SU-DHL-6 (cell line): ENCODE measurements at regions not wholly inside any gene's neighbourhood (a gene's known extent, or its start where the extent isn't known, plus 50 kb on each side); places are given as distances from the start of the nearest gene placed in this dataset.

Experiments
- H2AFZ ChIP-seq: fragments of 200-600 bp; sonication (generic); 2 replicates; pipeline ENCODE4 v1.6.1; 2014; ENCODE audit warnings: low read depth, mild to moderate bottlenecking, moderate library complexity, mixed read lengths, antibody characterized with exemption, low read length; ENCODE audit not compliant: severe bottlenecking
- H3F3A ChIP-seq: fragments of 200-600 bp; shearing (Covaris generic); 2 replicates; pipeline ENCODE4 v1.6.0; 2016; ENCODE audit warnings: antibody characterized with exemption, mild to moderate bottlenecking; ENCODE audit not compliant: insufficient read depth
- H3K27ac ChIP-seq: fragments of 200-600 bp; sonication (generic); 2 replicates; pipeline ENCODE4 v1.5.1; 2016; ENCODE audit warnings: low read depth, mild to moderate bottlenecking, low read length, moderate library complexity, mixed read lengths
- H3K27me3 ChIP-seq: fragments of 200-600 bp; sonication (generic), shearing (Covaris generic); 2 replicates; pipeline ENCODE4 v1.6.0; 2014; ENCODE audit warnings: mild to moderate bottlenecking, low read length
- H3K36me3 ChIP-seq: fragments of 200-600 bp; sonication (generic); 2 replicates; pipeline ENCODE4 v1.6.1; 2014; ENCODE audit warnings: mild to moderate bottlenecking, low read length, mixed read lengths
- H3K4me2 ChIP-seq: fragments of 300-600, 200-600 bp; shearing (Covaris generic), sonication (generic); 2 replicates; pipeline ENCODE4 v1.6.0; 2014; ENCODE audit warnings: low read length, low read depth, mild to moderate bottlenecking; ENCODE audit not compliant: poor library complexity, severe bottlenecking
- H3K4me3 ChIP-seq: fragments of 200-600 bp; sonication (generic); 2 replicates; pipeline ENCODE4 v1.5.1; 2014; ENCODE audit warnings: antibody characterized with exemption, low read length, mild to moderate bottlenecking, mixed read lengths; ENCODE audit not compliant: insufficient read depth, poor library complexity, severe bottlenecking
- H3K79me2 ChIP-seq: fragments of 200-600 bp; sonication (generic); 2 replicates; pipeline ENCODE4 v1.6.1; 2014; ENCODE audit warnings: mild to moderate bottlenecking, low read length, moderate library complexity; ENCODE audit not compliant: insufficient read depth
- H3K9ac ChIP-seq: fragments of 200-600 bp; sonication (generic); 2 replicates; pipeline ENCODE4 v1.7.0; 2014; ENCODE audit warnings: mild to moderate bottlenecking, low read length
- H3K9me2 ChIP-seq: fragments of 200-600 bp; sonication (generic); replicated peaks from 2 replicates; pipeline ENCODE4 v1.6.1; 2014; ENCODE audit warnings: low read length; ENCODE audit not compliant: insufficient read depth
- H3K9me3 ChIP-seq: fragments of 200-600 bp; sonication (generic); 2 replicates; pipeline ENCODE4 v1.6.1; 2014; ENCODE audit warnings: low read length, mixed read lengths; ENCODE audit not compliant: insufficient read depth
- H4K20me1 ChIP-seq: fragments of 200-600 bp; sonication (generic); 2 replicates; pipeline ENCODE4 v1.6.1; 2014; ENCODE audit warnings: low read depth, mild to moderate bottlenecking, antibody characterized with exemption, low read length, moderate library complexity, mixed read lengths
- CTCF ChIP-seq: fragments of 200-600 bp; sonication (generic); IDR thresholded peaks from one replicate; pipeline ENCODE4 v1.5.1; 2017; ENCODE audit warnings: antibody characterized with exemption, mild to moderate bottlenecking, low read length, moderate library complexity; ENCODE audit not compliant: insufficient read depth, poor library complexity, severe bottlenecking
- EZH2phosphoT487 ChIP-seq: fragments of 200-600 bp; sonication (generic), shearing (Covaris generic); conservative IDR thresholded peaks from 2 replicates; pipeline ENCODE4 v1.6.1; 2018; ENCODE audit warnings: mild to moderate bottlenecking, antibody characterized with exemption, low read length, moderate library complexity, mixed read lengths

DNA sequence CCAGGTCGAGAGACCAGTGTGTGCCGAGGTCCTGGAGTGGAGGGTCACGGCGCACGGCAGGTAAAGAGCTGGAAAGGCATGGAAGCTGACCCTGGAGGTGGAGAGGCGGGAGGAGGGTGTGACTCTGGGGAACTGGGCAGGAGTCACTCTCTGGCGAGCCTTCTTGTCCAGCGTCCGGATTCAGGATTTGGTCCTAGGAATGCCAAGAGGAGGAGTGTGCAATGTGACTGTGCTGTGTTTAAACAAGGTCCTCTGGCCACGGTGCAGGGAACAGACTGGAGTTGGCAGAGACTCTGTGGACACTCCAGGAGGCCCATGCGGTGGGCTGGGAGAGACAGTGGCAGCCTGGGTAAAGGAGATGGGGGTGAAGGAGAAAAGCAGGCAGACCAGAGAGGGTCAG lies 64.2 kb upstream of the CASZ1 start:
- Histone ChIP-seq H3K27ac (no peak overlapping the region), H3K27me3 (no peaks in the 10 kb centered on the region), H3F3A (no peaks in the 10 kb centered on the region), H3K4me3 (no peak overlapping the region), H3K9me2 (no peaks in the 10 kb centered on the region), H3K79me2 (no peaks in the 10 kb centered on the region), H3K9ac (no peak overlapping the region), H3K4me2 (no peak overlapping the region), H2AFZ (no peak overlapping the region), H4K20me1 (no peaks in the 10 kb centered on the region), H3K9me3 (no peaks in the 10 kb centered on the region), H3K36me3 (no peaks in the 10 kb centered on the region)
- TF ChIP-seq CTCF (no peak), EZH2phosphoT487 (no peak)

DNA sequence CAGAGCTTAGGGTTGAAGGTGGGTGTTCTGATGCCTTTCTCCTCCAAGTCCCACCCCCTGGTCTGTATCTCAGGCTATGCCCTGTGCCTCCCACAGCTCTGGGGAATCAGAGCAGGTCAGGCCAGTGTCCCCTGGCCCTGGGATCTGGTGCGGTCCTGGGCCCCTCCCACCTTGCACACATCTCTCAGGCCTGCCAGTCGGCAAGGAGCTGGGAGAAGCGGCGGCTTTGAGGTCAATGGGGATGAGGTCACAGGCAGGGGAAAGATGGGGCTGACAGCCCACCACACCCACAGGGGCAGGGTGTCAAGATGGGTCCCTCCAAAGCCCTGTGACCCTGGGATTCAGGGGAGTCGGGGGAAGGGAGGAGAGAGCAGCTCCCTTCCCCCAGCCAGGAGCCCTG lies 65.4 kb upstream of the CASZ1 start:
- TF ChIP-seq CTCF (no peak), EZH2phosphoT487 (no peak)

DNA sequence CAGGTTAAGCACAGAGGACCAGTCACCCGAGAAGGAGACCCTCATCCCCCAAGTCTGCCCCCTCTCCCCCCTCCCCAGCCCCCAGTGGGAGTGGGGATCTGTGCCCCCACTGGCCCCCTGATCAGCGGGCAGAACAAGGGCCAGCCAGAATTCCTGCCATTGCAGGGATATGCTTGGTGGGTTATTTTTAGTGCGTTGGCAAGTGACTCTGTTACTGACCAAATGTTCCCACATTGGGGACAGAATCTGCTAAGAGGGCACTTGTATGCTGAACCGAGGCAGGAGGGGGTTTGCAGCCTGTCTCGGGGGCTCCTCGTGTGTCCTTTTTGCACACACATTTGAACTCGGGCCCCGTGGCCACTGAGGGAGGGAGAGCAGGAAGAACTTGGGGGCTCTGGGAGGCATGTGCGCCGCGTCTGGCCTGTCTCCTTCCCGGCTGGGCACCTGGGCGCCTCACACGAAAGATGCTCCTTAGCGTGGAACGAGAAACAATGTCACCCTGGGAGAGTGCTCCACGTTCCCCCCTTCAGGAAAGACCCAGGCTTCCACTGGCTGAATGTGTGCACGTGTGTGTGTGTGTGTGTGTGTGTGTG lies 66.4 kb upstream of the CASZ1 start:
- Histone ChIP-seq H3K9ac (no peak overlapping the region), H3K9me2 (no peaks in the 10 kb centered on the region), H3K9me3 (no peaks in the 10 kb centered on the region), H3F3A (no peaks in the 10 kb centered on the region), H3K4me3 (no peak overlapping the region), H3K27me3 (no peaks in the 10 kb centered on the region), H3K36me3 (no peaks in the 10 kb centered on the region), H3K79me2 (no peaks in the 10 kb centered on the region), H3K4me2 (no peak overlapping the region), H3K27ac (no peak overlapping the region), H2AFZ (no peak overlapping the region), H4K20me1 (no peaks in the 10 kb centered on the region)
- TF ChIP-seq EZH2phosphoT487 (no peak), CTCF (no peak)

More for the DNA sequence above, 65.4 kb upstream of the CASZ1 start:
- Histone ChIP-seq H3K27me3 (no peaks in the 10 kb centered on the region), H3K9me2 (no peaks in the 10 kb centered on the region), H3K79me2 (no peaks in the 10 kb centered on the region), H3K36me3 (no peaks in the 10 kb centered on the region), H3K9ac (no peak overlapping the region), H3K27ac (no peak overlapping the region), H3K9me3 (no peaks in the 10 kb centered on the region), H2AFZ (no peak overlapping the region), H3K4me3 (no peak overlapping the region), H3F3A (no peaks in the 10 kb centered on the region), H4K20me1 (no peaks in the 10 kb centered on the region), H3K4me2 (no peak overlapping the region)
